HCT116 (cell line): ENCODE measurements at regions not wholly inside any gene's neighbourhood (a gene's known extent, or its start where the extent isn't known, plus 50 kb on each side); places are given as distances from the start of the nearest gene placed in this dataset.

Experiments used
- ATAC-seq: fragments of 200-7000 bp; cut with Tn5 transposase; 2 replicates; pipeline ENCODE4 v1.9.1; 2020; ENCODE audit warnings: mild to moderate bottlenecking, moderate library complexity
- BruUV-seq: library from RNA; stranded (reverse); fragments of 400-500 nt; replicated peaks from 2 replicates; lab custom pipeline; 2021; lab: Mats Ljungman, UMichigan
- CTCF ChIA-PET: fragments of 300-600 bp; sonication (Branson Sonifier 250); formaldehyde crosslinking; loops from one replicate; lab custom pipeline; 2021; ENCODE audit warnings: antibody characterized with exemption; lab: Charles Lee
- POLR2A ChIA-PET: fragments of 300-600, 350-600 bp; sonication (Branson Sonifier 250); formaldehyde crosslinking; loops from one replicate; lab custom pipeline; 2021; ENCODE audit warnings: antibody characterized with exemption; lab: Charles Lee
- RAD21 ChIA-PET, 2 experiments: fragments of 300-600 bp; sonication (Branson Sonifier 250); formaldehyde crosslinking; loops; one replicate each; lab custom pipeline; 2023; ENCODE audit warnings: low total read pairs in 2 of 2; ENCODE audit not compliant: uncharacterized antibody in 2 of 2, unreplicated experiment in 2 of 2, low non-redundant PET in 1 of 2; lab: Charles Lee
- DNase-seq: peaks from one replicate; pipeline ENCODE4 v3.0.0-alpha.2; 2010; ENCODE audit warnings: low read depth, low spot score
- H2AFZ ChIP-seq: fragments of 200-600 bp; shearing (Covaris generic), sonication (generic); 2 replicates; pipeline ENCODE4 v1.6.1; 2017; ENCODE audit warnings: low read depth, mixed run types, mixed read lengths, antibody characterized with exemption, low read length; ENCODE audit not compliant: poor library complexity, severe bottlenecking
- H3K27ac ChIP-seq: 2 replicates; pipeline ENCODE4 v1.5.1; 2012; ENCODE audit warnings: low read depth, low read length
- H3K27me3 ChIP-seq: fragments of 200-600 bp; sonication (generic); 2 replicates; pipeline ENCODE4 v1.6.1; 2016; ENCODE audit warnings: mixed run types, low read length, mixed read lengths; ENCODE audit not compliant: insufficient read depth
- H3K36me3 ChIP-seq, 2 experiments: fragments of 200-500 bp in 1 of 2; fragments of 200-600 bp in 1 of 2; sonication (Bioruptor generic) in 1 of 2; sonication (generic) in 1 of 2; 2 replicates each; pipeline versions ENCODE4 v1.5.1 to v1.6.1; 2014 to 2016; ENCODE audit warnings: low read length in 2 of 2, inconsistent platforms in 1 of 2, mixed read lengths in 1 of 2, mixed run types in 1 of 2; ENCODE audit not compliant: insufficient read depth in 2 of 2, control insufficient read depth in 1 of 2
- H3K4me1 ChIP-seq, 2 experiments: fragments of 200-600 bp in 1 of 2; sonication (generic) in 1 of 2; 2 replicates each; pipeline versions ENCODE4 v1.5.1 to v1.6.1; 2012 to 2017; ENCODE audit warnings: low read length in 2 of 2, inconsistent platforms in 1 of 2, mild to moderate bottlenecking in 1 of 2, mixed read lengths in 1 of 2, mixed run types in 1 of 2, moderate library complexity in 1 of 2; ENCODE audit not compliant: insufficient read depth in 2 of 2, control insufficient read depth in 1 of 2
- H3K4me2 ChIP-seq: fragments of 200-600 bp; sonication (generic); 2 replicates; pipeline ENCODE4 v1.6.1; 2017; ENCODE audit warnings: mixed run types, low read length, mixed read lengths
- H3K4me3 ChIP-seq, 2 experiments: fragments of 200-600 bp in 1 of 2; sonication (generic) in 1 of 2; replicated peaks in 1 of 2; 2 replicates each; pipeline ENCODE4 v1.5.1; 2011 to 2016; ENCODE audit warnings: low read length in 2 of 2, control low read depth in 1 of 2, low read depth in 1 of 2, mild to moderate bottlenecking in 1 of 2, mixed read lengths in 1 of 2, mixed run types in 1 of 2
- H3K79me2 ChIP-seq: fragments of 200-600 bp; sonication (generic); 2 replicates; pipeline ENCODE4 v1.6.1; 2017; ENCODE audit warnings: mild to moderate bottlenecking, mixed run types, low read length, moderate library complexity, mixed read lengths; ENCODE audit not compliant: insufficient read depth
- H3K9ac ChIP-seq: fragments of 200-600 bp; sonication (generic); 2 replicates; pipeline ENCODE4 v1.6.1; 2016; ENCODE audit warnings: low read length, mixed read lengths
- H3K9me2 ChIP-seq: fragments of 200-600 bp; sonication (generic), shearing (Covaris generic); 2 replicates; pipeline ENCODE4 v1.6.1; 2017; ENCODE audit warnings: mixed run types, mild to moderate bottlenecking, moderate library complexity; ENCODE audit not compliant: insufficient read depth
- H3K9me3 ChIP-seq, 2 experiments: fragments of 200-500 bp in 1 of 2; fragments of 200-600 bp in 1 of 2; sonication (Bioruptor generic) in 1 of 2; sonication (generic) in 1 of 2; 2 replicates each; pipeline ENCODE4 v1.6.1; 2014 to 2017; ENCODE audit warnings: low read length in 2 of 2, mixed read lengths in 2 of 2, inconsistent platforms in 1 of 2, low read depth in 1 of 2, mild to moderate bottlenecking in 1 of 2, mixed run types in 1 of 2, moderate library complexity in 1 of 2; ENCODE audit not compliant: control insufficient read depth in 1 of 2, insufficient read depth in 1 of 2
- H4K20me1 ChIP-seq: fragments of 200-600 bp; sonication (generic), shearing (Covaris generic); 2 replicates; pipeline ENCODE4 v1.6.1; 2017; ENCODE audit warnings: mixed run types, mild to moderate bottlenecking, moderate library complexity; ENCODE audit not compliant: insufficient read depth
- ATF3 ChIP-seq: IDR thresholded peaks from 2 replicates; pipeline ENCODE4 v1.6.1; 2012
- CBX3 ChIP-seq: IDR thresholded peaks from 2 replicates; pipeline ENCODE4 v1.6.1; 2012; ENCODE audit warnings: low read depth
- EGR1 ChIP-seq: IDR thresholded peaks from 2 replicates; pipeline ENCODE4 v1.6.1; 2012; ENCODE audit warnings: low read depth
- EZH2 ChIP-seq: fragments of 200-600 bp; sonication (generic); IDR thresholded peaks from 2 replicates; pipeline ENCODE4 v1.6.1; 2017; ENCODE audit warnings: antibody characterized with exemption, mixed run types
- EZH2phosphoT487 ChIP-seq: fragments of 200-600 bp; IDR thresholded peaks from 2 replicates; pipeline ENCODE4 v1.6.1; 2018; ENCODE audit warnings: antibody characterized with exemption, borderline replicate concordance
- JUND ChIP-seq: IDR thresholded peaks from 2 replicates; pipeline ENCODE4 v1.6.1; 2012
- POLR2A ChIP-seq: IDR thresholded peaks from 2 replicates; pipeline ENCODE4 v1.7.0; 2011; ENCODE audit warnings: borderline replicate concordance; ENCODE audit not compliant: insufficient read depth, insufficient read length; ENCODE audit errors: extremely low read depth
- REST ChIP-seq: IDR thresholded peaks from 2 replicates; pipeline ENCODE4 v1.6.1; 2012; ENCODE audit warnings: low read depth
- SP1 ChIP-seq: IDR thresholded peaks from 2 replicates; pipeline ENCODE4 v1.6.1; 2012; ENCODE audit warnings: low read depth
- YY1 ChIP-seq: IDR thresholded peaks from 2 replicates; pipeline ENCODE4 v1.6.1; 2011; ENCODE audit warnings: low read length, low read depth, moderate library complexity, mild to moderate bottlenecking; ENCODE audit not compliant: insufficient replicate concordance; ENCODE audit errors: extremely low read depth
- ZFX ChIP-seq: fragments of 450-650 bp; IDR thresholded peaks from 2 replicates; pipeline ENCODE4 v1.6.1; 2017
- ZNF274 ChIP-seq: fragments of 200-500 bp; sonication (Bioruptor generic); IDR thresholded peaks from 2 replicates; pipeline ENCODE4 v1.6.1; 2014; ENCODE audit warnings: mild to moderate bottlenecking, low read depth, low read length, inconsistent platforms
- intact Hi-C: fragments of 100-400 bp; cut with micrococcal nuclease; formaldehyde crosslinking; loops from 2 replicates; pipeline ENCODE4 v1.10.0; 2022

GRCh38 chr6:140370441-140370840 is 996.0 kb upstream of the CITED2 start:
- H3K4me1 ChIP-seq, result peaks cover 0 to 7% of the 10 kb centered on the region in 2 experiments; a peak in 2 of 4 replicates
- H3K4me3 ChIP-seq, result no peak overlapping the region
- intact Hi-C loops, result no loop called here
- H3K79me2 ChIP-seq, result no peaks in the 10 kb centered on the region
- H3K36me3 ChIP-seq, result no peaks in the 10 kb centered on the region
- ATAC-seq (no peak), DNase-seq (no peak)
- H3K9me2 ChIP-seq, result peaks cover 2% of the 10 kb centered on the region; the same call in 1 of the 2 replicates
- H3K27ac ChIP-seq, result no peak overlapping the region
- H3K9me3 ChIP-seq, result no peaks in the 10 kb centered on the region
- no peaks in the 10 kb centered on the region for H3K27me3 ChIP-seq
- POLR2A ChIA-PET, result no interaction called here
- TF ChIP-seq EZH2phosphoT487 (no peak), YY1 (no peak), JUND (no peak), ATF3 (no peak), EZH2 (no peak), CBX3 (no peak), REST (no peak), ZNF274 (no peak), POLR2A (no peak), ZFX (no peak), SP1 (no peak), EGR1 (no peak)
- TF ChIP-seq, all 23 proteins: peak for 0
- no peak overlapping the region for H3K9ac ChIP-seq
- no peaks in the 10 kb centered on the region for H4K20me1 ChIP-seq
- RAD21 ChIA-PET, result no interaction called here
- H2AFZ ChIP-seq, result no peak overlapping the region
- no peak overlapping the region for H3K4me2 ChIP-seq
- BruUV-seq, result no TSS peak
- CTCF ChIA-PET, result no interaction called here
